GM12891 (cell line): ENCODE measurements at regions not wholly inside any gene's neighbourhood (a gene's known extent, or its start where the extent isn't known, plus 50 kb on each side); places are given as distances from the start of the nearest gene placed in this dataset.

Experiments used
- DNase-seq: peaks from one replicate; pipeline ENCODE4 v3.0.0; 2011; ENCODE audit warnings: low spot score; ENCODE audit not compliant: insufficient read length
- FAIRE-seq: peaks from 2 replicates; lab custom pipeline; 2011; peaks lifted over from hg19 to GRCh38; lab: Jason Lieb, UNC
- PAX5 ChIP-seq: IDR thresholded peaks from 2 replicates; pipeline ENCODE4 v1.6.1; 2011; ENCODE audit warnings: low read length, moderate library complexity, mild to moderate bottlenecking; ENCODE audit not compliant: insufficient read depth, severe bottlenecking
- POLR2A ChIP-seq: IDR thresholded peaks from 2 replicates; pipeline ENCODE4 v1.6.1; 2011; ENCODE audit warnings: low read depth, low read length, control low read depth
- POLR2AphosphoS5 ChIP-seq: IDR thresholded peaks from 2 replicates; pipeline ENCODE4 v1.6.1; 2011; ENCODE audit warnings: low read depth, low read length, control low read depth
- POU2F2 ChIP-seq: IDR thresholded peaks from 2 replicates; pipeline ENCODE4 v1.6.1; 2011; ENCODE audit warnings: low read depth, mild to moderate bottlenecking, control low read depth, low read length, moderate library complexity
- SPI1 ChIP-seq: IDR thresholded peaks from 2 replicates; pipeline ENCODE4 v1.6.1; 2011; ENCODE audit warnings: low read depth, low read length, control low read depth
- TAF1 ChIP-seq: IDR thresholded peaks from 2 replicates; pipeline ENCODE4 v1.6.1; 2011; ENCODE audit warnings: low read depth, low read length, control low read depth

DNA sequence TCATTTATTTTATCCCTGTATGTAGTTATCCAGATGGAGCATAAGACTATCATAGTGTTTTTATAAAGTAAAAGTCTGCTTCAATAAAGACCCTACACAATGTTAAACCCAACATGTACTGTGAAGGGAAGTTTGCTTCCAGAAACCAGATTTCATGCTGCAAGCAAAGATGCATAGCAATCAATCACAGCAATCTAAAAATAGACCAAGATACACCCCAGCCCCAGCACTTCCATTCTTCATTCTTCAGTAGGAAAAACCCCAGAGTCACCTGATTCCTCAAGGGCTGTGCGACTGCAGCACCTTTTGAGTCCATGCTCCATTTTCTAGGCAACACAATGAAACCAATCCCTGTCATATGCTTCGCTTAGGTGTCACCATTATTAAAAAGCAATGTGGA lies 66.9 kb upstream of the PDE1C start:
- FAIRE-seq, result no peak
- DNase-seq, result no peak
- no peak for TF ChIP-seq POLR2AphosphoS5

DNA sequence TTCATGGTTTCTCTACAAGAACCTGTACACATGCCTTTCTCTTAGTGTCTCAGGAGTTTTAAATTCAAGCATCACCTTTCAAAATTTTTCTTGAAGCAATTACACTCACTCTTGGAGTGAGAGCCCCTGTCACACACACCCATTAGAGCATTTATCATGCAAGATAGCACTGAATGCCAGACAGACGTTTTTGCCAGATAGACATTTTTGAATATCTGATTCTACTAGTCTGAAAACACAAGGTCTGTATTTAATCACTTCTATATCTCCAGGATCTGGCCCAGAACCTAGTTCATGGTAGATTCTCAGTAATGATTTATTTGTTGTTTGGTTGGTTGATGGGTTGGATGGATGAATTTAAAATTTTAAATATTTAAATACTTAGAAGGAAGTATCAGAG lies 60.9 kb upstream of the PDE1C start:
- DNase-seq (no peak), FAIRE-seq (no peak)
- TF ChIP-seq POLR2A (no peak), POLR2AphosphoS5 (no peak), TAF1 (no peak), POU2F2 (no peak), SPI1 (no peak), PAX5 (no peak)

DNA sequence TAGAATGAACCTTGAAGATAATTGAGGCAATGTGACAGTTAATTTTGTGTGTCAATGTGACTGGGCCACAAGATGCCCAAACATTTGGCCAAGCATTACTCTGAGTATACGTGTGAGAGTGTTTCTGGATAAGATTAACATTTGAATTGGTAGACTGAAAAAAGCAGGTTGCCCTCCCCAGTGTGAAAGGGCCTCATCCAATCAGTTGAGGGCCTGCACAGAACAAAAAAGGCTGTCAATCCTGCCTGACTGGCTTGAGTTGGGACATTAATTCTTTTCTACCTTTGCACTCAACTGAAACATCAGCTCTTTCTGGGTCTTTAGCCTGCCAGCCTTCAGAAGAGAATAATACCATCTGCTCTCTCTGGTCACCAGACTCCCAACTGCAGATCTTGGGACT lies 56.6 kb upstream of the PDE1C start:
- TF ChIP-seq POU2F2, result no peak
- TF ChIP-seq POLR2A, result no peak
- no peak for TF ChIP-seq TAF1
- TF ChIP-seq PAX5, result no peak
- no peak for TF ChIP-seq POLR2AphosphoS5
- no peak for TF ChIP-seq SPI1
- DNase-seq, result no peak
- no peak for FAIRE-seq
